ENCODE measurements at regions not wholly inside any gene's neighbourhood (a gene's known extent, or its start where the extent isn't known, plus 50 kb on each side); places are given as distances from the start of the nearest gene placed in this dataset.

DNA sequence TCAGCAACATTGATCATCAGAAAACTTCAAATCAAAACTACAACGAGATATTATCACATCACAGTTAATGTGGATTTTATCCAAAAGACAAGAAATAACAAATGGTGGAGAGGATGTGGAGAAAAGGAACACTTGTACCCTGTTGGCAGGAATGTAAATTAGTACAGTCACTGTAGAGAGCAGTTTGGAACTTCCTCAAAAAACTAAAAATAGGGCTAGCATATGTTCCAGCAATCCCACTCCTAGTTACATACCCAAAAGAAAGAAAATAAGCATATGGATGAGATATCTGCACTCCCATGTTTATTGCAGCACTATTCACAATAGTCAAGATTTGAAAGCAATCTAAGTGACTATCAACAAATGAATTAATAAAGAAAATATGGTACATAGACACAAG lies 887.7 kb upstream of the MAN1A1 start:
- TF ChIP-seq EZH2 (IDR thresholded peaks at IDR 0.05; ENCODE audit: insufficient read depth, poor library complexity, severe bottlenecking) (no peak), EZH2phosphoT487 (IDR thresholded peaks at IDR 0.05; ENCODE audit: insufficient read depth, low read depth) (no peak)
